Occipital lobe (tissue), 1 donor: ENCODE measurements at regions not wholly inside any gene's neighbourhood (a gene's known extent, or its start where the extent isn't known, plus 50 kb on each side); places are given as distances from the start of the nearest gene placed in this dataset.

Experiments used
- DNase-seq: peaks from one replicate; lab custom pipeline; 2025; lab: John Stamatoyannopoulos, UW

GRCh38 chr19:33947265-33947964 is 150.7 kb downstream of the KCTD15 start:
- no peak for DNase-seq

GRCh38 chr19:33948651-33949335 is 152.1 kb downstream of the KCTD15 start:
- no peak for DNase-seq

GRCh38 chr19:33950091-33950750 is 153.6 kb downstream of the KCTD15 start:
- no peak for DNase-seq

GRCh38 chr19:33953023-33953422 is 156.4 kb downstream of the KCTD15 start:
- DNase-seq, result no peak

- no peak for DNase-seq
Measured at GRCh38 chr19:33953592-33953991, 156.9 kb downstream of the KCTD15 start.

GRCh38 chr19:33954686-33955085 is 158.0 kb downstream of the KCTD15 start:
- no peak for DNase-seq

- no peak for DNase-seq
Measured at GRCh38 chr19:33956941-33957340, 160.3 kb downstream of the KCTD15 start.

GRCh38 chr19:33957804-33958203 is 161.1 kb downstream of the KCTD15 start:
- no peak for DNase-seq

GRCh38 chr19:33960566-33960965 is 163.9 kb downstream of the KCTD15 start:
- DNase-seq, result no peak

- no peak for DNase-seq
Measured at GRCh38 chr19:33962161-33962560, 165.5 kb downstream of the KCTD15 start.

GRCh38 chr19:33963514-33963913 is 166.8 kb downstream of the KCTD15 start:
- DNase-seq, result no peak

- no peak for DNase-seq
Measured at GRCh38 chr19:33971073-33971472, 174.4 kb downstream of the KCTD15 start.

GRCh38 chr19:33977756-33978685 is 181.4 kb downstream of the KCTD15 start:
- no peak for DNase-seq

GRCh38 chr19:33982706-33983105 is 186.0 kb downstream of the KCTD15 start:
- DNase-seq, result no peak

- DNase-seq, result no peak
Measured at GRCh38 chr19:33988601-33989000, 183.7 kb upstream of the LSM14A start.

- no peak for DNase-seq
Measured at GRCh38 chr19:33997690-33998089, 174.6 kb upstream of the LSM14A start.

GRCh38 chr19:33998302-33998701 is 174.0 kb upstream of the LSM14A start:
- DNase-seq, result no peak

- no peak for DNase-seq
Measured at GRCh38 chr19:33998739-33999345, 173.5 kb upstream of the LSM14A start.

- DNase-seq, result no peak
Measured at GRCh38 chr19:34017024-34017423, 155.3 kb upstream of the LSM14A start.

GRCh38 chr19:34017601-34018000 is 154.7 kb upstream of the LSM14A start:
- DNase-seq, result no peak

GRCh38 chr19:34018546-34018945 is 153.8 kb upstream of the LSM14A start:
- DNase-seq, result no peak
